C4-2B (cell line): ENCODE measurements at regions not wholly inside any gene's neighbourhood (a gene's known extent, or its start where the extent isn't known, plus 50 kb on each side); places are given as distances from the start of the nearest gene placed in this dataset.

Experiments
- CTCF ChIP-seq: fragments of 450-650 bp; conservative IDR thresholded peaks from 2 replicates; pipeline ENCODE4 v1.5.1; 2017; ENCODE audit warnings: mild to moderate bottlenecking
- ZFX ChIP-seq: fragments of 450-650 bp; IDR thresholded peaks from 2 replicates; pipeline ENCODE4 v1.6.1; 2017

- TF ChIP-seq CTCF (no peak), ZFX (no peak)
Observed at GRCh38 chr3:99458013-99458412, 180.4 kb upstream of the COL8A1 start.
